ENCODE measurements at regions not wholly inside any gene's neighbourhood (a gene's known extent, or its start where the extent isn't known, plus 50 kb on each side); places are given as distances from the start of the nearest gene placed in this dataset.

DNA sequence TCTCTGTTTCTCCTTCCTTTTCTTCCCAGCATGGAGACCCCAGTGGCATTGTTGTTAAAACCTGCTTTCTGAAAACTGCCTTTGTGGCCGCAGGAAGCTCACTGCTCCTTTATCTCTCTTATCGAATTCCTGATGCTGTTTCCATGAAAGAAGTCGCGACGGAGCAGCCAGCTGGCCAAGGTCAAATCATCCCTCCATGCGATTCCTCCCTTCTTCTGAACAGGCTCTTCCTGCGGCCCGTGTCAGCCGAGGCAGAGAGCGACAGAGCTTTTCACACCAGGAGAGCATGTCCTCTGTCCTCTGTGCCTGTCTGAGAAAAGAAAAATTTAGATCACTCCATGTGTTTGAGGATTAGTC lies 242.1 kb upstream of the PITRM1 start:
- TF ChIP-seq, protein P1, sequence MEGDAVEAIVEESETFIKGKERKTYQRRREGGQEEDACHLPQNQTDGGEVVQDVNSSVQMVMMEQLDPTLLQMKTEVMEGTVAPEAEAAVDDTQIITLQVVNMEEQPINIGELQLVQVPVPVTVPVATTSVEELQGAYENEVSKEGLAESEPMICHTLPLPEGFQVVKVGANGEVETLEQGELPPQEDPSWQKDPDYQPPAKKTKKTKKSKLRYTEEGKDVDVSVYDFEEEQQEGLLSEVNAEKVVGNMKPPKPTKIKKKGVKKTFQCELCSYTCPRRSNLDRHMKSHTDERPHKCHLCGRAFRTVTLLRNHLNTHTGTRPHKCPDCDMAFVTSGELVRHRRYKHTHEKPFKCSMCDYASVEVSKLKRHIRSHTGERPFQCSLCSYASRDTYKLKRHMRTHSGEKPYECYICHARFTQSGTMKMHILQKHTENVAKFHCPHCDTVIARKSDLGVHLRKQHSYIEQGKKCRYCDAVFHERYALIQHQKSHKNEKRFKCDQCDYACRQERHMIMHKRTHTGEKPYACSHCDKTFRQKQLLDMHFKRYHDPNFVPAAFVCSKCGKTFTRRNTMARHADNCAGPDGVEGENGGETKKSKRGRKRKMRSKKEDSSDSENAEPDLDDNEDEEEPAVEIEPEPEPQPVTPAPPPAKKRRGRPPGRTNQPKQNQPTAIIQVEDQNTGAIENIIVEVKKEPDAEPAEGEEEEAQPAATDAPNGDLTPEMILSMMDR (conservative IDR thresholded peaks at IDR 0.05; ENCODE audit: low read length) = no peak
- TF ChIP-seq EZH2phosphoT487 (IDR thresholded peaks at IDR 0.05; ENCODE audit: borderline replicate concordance) = no peak
